ENCODE measurements at regions not wholly inside any gene's neighbourhood (a gene's known extent, or its start where the extent isn't known, plus 50 kb on each side); places are given as distances from the start of the nearest gene placed in this dataset.

DNA sequence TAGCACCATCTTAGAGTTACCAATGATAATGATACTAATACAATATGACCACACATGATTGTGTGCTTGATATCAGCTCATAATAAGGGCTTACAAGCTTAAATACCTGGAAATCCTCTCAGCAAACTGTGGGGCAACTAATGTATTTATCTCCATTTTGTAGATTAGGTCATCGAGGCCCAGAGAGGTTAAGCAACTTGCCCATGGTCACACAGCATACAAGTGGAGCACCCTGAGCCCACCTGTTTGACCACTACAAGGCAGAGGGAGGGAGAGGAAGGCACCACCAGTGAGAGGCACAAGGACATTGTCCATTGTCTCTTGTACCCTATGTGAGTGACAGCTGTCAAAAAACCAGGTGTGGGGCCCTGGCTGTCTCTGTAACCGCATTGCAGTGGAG lies 123.7 kb downstream of the MIAT start:
- TF ChIP-seq, protein P1, sequence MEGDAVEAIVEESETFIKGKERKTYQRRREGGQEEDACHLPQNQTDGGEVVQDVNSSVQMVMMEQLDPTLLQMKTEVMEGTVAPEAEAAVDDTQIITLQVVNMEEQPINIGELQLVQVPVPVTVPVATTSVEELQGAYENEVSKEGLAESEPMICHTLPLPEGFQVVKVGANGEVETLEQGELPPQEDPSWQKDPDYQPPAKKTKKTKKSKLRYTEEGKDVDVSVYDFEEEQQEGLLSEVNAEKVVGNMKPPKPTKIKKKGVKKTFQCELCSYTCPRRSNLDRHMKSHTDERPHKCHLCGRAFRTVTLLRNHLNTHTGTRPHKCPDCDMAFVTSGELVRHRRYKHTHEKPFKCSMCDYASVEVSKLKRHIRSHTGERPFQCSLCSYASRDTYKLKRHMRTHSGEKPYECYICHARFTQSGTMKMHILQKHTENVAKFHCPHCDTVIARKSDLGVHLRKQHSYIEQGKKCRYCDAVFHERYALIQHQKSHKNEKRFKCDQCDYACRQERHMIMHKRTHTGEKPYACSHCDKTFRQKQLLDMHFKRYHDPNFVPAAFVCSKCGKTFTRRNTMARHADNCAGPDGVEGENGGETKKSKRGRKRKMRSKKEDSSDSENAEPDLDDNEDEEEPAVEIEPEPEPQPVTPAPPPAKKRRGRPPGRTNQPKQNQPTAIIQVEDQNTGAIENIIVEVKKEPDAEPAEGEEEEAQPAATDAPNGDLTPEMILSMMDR (IDR thresholded peaks at IDR 0.05), result no peak
- no peak for TF ChIP-seq EP300 (IDR thresholded peaks at IDR 0.05)
